PC-3 (cell line): ENCODE measurements at regions not wholly inside any gene's neighbourhood (a gene's known extent, or its start where the extent isn't known, plus 50 kb on each side); places are given as distances from the start of the nearest gene placed in this dataset.

Experiments
- ATAC-seq: fragments of 200-7000 bp; cut with Tn5 transposase; 2 replicates; pipeline ENCODE4 v1.9.1; 2020; ENCODE audit warnings: mild to moderate bottlenecking, moderate library complexity
- BruUV-seq: library from RNA; stranded (reverse); fragments of 400-500 nt; replicated peaks from 2 replicates; lab custom pipeline; 2021; lab: Mats Ljungman, UMichigan
- CTCF ChIA-PET: fragments of 300-600 bp; sonication (Branson Sonifier 250); formaldehyde crosslinking; loops from one replicate; lab custom pipeline; 2022; ENCODE audit warnings: antibody characterized with exemption; lab: Charles Lee
- POLR2A ChIA-PET: fragments of 300-600 bp; sonication (Branson Sonifier 250); formaldehyde crosslinking; loops from one replicate; lab custom pipeline; 2022; ENCODE audit warnings: antibody characterized with exemption; ENCODE audit not compliant: unreplicated experiment; lab: Charles Lee
- DNase-seq: peaks from one replicate; pipeline ENCODE4 v3.0.0-alpha.2; 2015
- H2AFZ ChIP-seq: fragments of 300-600 bp; sonication (generic); 2 replicates; pipeline ENCODE4 v1.6.0; 2016; ENCODE audit warnings: antibody characterized with exemption, low read length
- H3F3A ChIP-seq: fragments of 300-600 bp; sonication (generic); one replicate; pipeline ENCODE4 v1.6.0; 2017; ENCODE audit warnings: antibody characterized with exemption, low read length, control low read depth, mild to moderate bottlenecking; ENCODE audit not compliant: unreplicated experiment
- H3K27ac ChIP-seq: fragments of 300-600 bp; sonication (generic); 2 replicates; pipeline ENCODE4 v1.5.1; 2016; ENCODE audit warnings: mild to moderate bottlenecking, low read length
- H3K27me3 ChIP-seq: fragments of 300-600 bp; sonication (generic); 2 replicates; pipeline ENCODE4 v1.6.1; 2016; ENCODE audit warnings: low read length, mixed read lengths
- H3K36me3 ChIP-seq: fragments of 300-600 bp; sonication (generic); 2 replicates; pipeline ENCODE4 v1.6.1; 2016; ENCODE audit warnings: low read depth, mixed run types, low read length, mixed read lengths
- H3K4me1 ChIP-seq: fragments of 300-600 bp; sonication (generic); 2 replicates; pipeline ENCODE4 v1.5.1; 2016; ENCODE audit warnings: low read length; ENCODE audit not compliant: insufficient read depth
- H3K4me2 ChIP-seq: fragments of 300-600 bp; sonication (generic); 2 replicates; pipeline ENCODE4 v1.6.0; 2016; ENCODE audit warnings: low read length
- H3K4me3 ChIP-seq: fragments of 300-600 bp; sonication (generic); 2 replicates; pipeline ENCODE4 v1.5.1; 2016; ENCODE audit warnings: mild to moderate bottlenecking, low read length, mixed read lengths
- H3K79me2 ChIP-seq: fragments of 300-600 bp; sonication (generic); 2 replicates; pipeline ENCODE4 v1.6.1; 2017; ENCODE audit warnings: low read length, mixed read lengths
- H3K9ac ChIP-seq: fragments of 300-600 bp; sonication (generic); 2 replicates; pipeline ENCODE4 v1.6.0; 2016; ENCODE audit warnings: mild to moderate bottlenecking, low read length
- H3K9me2 ChIP-seq: fragments of 300-600 bp; sonication (generic); replicated peaks from 2 replicates; pipeline ENCODE4 v1.6.1; 2016; ENCODE audit warnings: mixed run types, low read length, mixed read lengths
- H3K9me3 ChIP-seq: fragments of 300-600 bp; sonication (generic); 2 replicates; pipeline ENCODE4 v1.6.1; 2016; ENCODE audit warnings: low read length, mixed read lengths
- H4K20me1 ChIP-seq: fragments of 300-600 bp; sonication (generic); 2 replicates; pipeline ENCODE4 v1.6.1; 2016; ENCODE audit warnings: low read length, mixed read lengths
- EZH2 ChIP-seq: fragments of 300-600 bp; sonication (generic); IDR thresholded peaks from one replicate; pipeline ENCODE4 v1.6.1; 2017; ENCODE audit warnings: antibody characterized with exemption, mild to moderate bottlenecking, low read length; ENCODE audit not compliant: unreplicated experiment
- EZH2phosphoT487 ChIP-seq: fragments of 300-600 bp; sonication (generic); IDR thresholded peaks from 2 replicates; pipeline ENCODE4 v1.6.1; 2018; ENCODE audit warnings: mild to moderate bottlenecking, antibody characterized with exemption, low read length, borderline replicate concordance
- intact Hi-C: fragments of 100-400 bp; cut with micrococcal nuclease; formaldehyde crosslinking; loops from 2 replicates; pipeline ENCODE4 v1.9.0; 2023
- TF ChIP-seq, protein P1 (sequence below): fragments of 300-600 bp; sonication (generic); conservative IDR thresholded peaks from 2 replicates; pipeline ENCODE4 v1.5.1; 2017; ENCODE audit warnings: antibody characterized with exemption, low read depth, mild to moderate bottlenecking, low read length

DNA sequence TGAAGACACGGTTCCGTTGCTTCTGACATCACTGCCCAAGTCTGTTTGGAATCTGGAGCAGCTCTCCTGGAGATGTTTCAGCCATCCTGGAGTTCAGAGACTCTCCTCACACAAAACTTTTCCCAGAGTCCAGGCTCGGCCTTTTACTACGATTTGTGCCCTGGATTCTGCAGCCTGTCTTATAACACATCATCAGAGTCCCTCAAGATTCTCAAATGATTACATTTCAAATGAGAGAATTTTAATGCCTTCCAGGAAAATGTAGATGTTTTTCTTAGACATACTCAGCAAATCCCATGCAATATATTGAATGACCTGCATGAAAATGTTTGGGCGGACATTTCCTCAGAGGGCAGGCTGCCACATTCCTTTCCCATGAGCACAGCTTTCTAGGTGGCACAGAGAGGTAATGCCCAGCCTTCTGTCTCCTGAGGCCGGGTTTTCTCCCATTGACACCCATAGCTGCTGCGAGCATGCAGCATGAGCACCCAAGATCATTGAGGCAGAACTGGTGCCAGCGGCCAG lies 129.1 kb downstream of the SNX19 start:
- Histone ChIP-seq H3K9ac (no peak overlapping the region), H2AFZ (peak overlapping the region; percentile 55), H3F3A (no peaks in the 10 kb centered on the region), H3K4me2 (peak overlapping the region; percentile 43), H3K27ac (peak overlapping the region; percentile 64), H3K4me3 (no peak overlapping the region), H3K9me3 (no peaks in the 10 kb centered on the region; the same call in 1 of the 2 replicates), H3K27me3 (no peaks in the 10 kb centered on the region), H3K9me2 (no peaks in the 10 kb centered on the region), H3K4me1 (peaks cover 41% of the 10 kb centered on the region), H3K79me2 (no peaks in the 10 kb centered on the region), H3K36me3 (no peaks in the 10 kb centered on the region), H4K20me1 (no peaks in the 10 kb centered on the region)
- ChIA-PET CTCF (no interaction called here), POLR2A (no interaction called here)
- no TSS peak for BruUV-seq
- intact Hi-C loops, result no loop called here
- DNase-seq (peak; percentile 91), ATAC-seq (peak; percentile 95)
- no peak for TF ChIP-seq EZH2phosphoT487
- TF ChIP-seq, protein P1, sequence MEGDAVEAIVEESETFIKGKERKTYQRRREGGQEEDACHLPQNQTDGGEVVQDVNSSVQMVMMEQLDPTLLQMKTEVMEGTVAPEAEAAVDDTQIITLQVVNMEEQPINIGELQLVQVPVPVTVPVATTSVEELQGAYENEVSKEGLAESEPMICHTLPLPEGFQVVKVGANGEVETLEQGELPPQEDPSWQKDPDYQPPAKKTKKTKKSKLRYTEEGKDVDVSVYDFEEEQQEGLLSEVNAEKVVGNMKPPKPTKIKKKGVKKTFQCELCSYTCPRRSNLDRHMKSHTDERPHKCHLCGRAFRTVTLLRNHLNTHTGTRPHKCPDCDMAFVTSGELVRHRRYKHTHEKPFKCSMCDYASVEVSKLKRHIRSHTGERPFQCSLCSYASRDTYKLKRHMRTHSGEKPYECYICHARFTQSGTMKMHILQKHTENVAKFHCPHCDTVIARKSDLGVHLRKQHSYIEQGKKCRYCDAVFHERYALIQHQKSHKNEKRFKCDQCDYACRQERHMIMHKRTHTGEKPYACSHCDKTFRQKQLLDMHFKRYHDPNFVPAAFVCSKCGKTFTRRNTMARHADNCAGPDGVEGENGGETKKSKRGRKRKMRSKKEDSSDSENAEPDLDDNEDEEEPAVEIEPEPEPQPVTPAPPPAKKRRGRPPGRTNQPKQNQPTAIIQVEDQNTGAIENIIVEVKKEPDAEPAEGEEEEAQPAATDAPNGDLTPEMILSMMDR, result no peak
- TF ChIP-seq EZH2, result no peak

DNA sequence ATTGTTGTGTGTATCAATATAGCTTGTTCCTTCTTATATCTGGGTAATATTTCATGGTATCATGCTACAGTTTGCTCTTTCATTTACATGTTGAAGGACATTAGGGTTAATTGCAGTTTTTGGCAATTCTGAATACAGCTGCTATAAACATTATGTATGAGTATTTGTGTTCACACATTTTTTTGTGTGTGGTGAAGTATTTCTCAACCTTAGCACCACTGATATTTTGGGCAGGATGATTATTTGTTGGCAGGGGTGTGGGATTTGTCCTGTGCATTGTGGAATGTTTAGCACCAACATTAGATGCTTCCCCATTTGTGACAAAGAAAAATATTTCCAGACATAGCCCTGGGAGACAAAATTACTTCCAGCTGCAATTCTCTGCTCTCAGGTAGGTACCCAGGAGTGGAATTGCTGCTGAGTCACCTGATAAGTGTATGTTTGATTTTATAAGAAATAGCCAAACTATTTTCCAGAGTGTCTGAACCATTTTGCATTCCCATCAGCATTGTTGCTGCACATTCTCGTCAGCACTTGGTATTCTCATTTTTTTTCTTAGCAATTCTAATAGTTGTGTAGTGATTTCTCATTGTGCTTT lies 128.2 kb downstream of the SNX19 start:
- H3K4me3 ChIP-seq, result no peak overlapping the region
- H3K79me2 ChIP-seq, result no peaks in the 10 kb centered on the region
- peak overlapping the region; percentile 64 for H3K27ac ChIP-seq
- DNase-seq (peak; percentile 47), ATAC-seq (no peak)
- no peaks in the 10 kb centered on the region for H3K27me3 ChIP-seq
- POLR2A ChIA-PET, result no interaction called here
- no peak overlapping the region for H3K9ac ChIP-seq
- H3K36me3 ChIP-seq, result no peaks in the 10 kb centered on the region
- intact Hi-C loops, result no loop called here
- H4K20me1 ChIP-seq, result no peaks in the 10 kb centered on the region
- peak overlapping the region; percentile 43 for H3K4me2 ChIP-seq
- CTCF ChIA-PET, result no interaction called here
- TF ChIP-seq EZH2 (no peak), EZH2phosphoT487 (no peak)
- TF ChIP-seq, protein P1, result no peak
- H2AFZ ChIP-seq, result no peak overlapping the region
- no TSS peak for BruUV-seq
- peaks cover 32% of the 10 kb centered on the region for H3K4me1 ChIP-seq
- H3K9me3 ChIP-seq, result no peaks in the 10 kb centered on the region; the same call in 1 of the 2 replicates
- no peaks in the 10 kb centered on the region for H3K9me2 ChIP-seq
- H3F3A ChIP-seq, result no peaks in the 10 kb centered on the region

DNA sequence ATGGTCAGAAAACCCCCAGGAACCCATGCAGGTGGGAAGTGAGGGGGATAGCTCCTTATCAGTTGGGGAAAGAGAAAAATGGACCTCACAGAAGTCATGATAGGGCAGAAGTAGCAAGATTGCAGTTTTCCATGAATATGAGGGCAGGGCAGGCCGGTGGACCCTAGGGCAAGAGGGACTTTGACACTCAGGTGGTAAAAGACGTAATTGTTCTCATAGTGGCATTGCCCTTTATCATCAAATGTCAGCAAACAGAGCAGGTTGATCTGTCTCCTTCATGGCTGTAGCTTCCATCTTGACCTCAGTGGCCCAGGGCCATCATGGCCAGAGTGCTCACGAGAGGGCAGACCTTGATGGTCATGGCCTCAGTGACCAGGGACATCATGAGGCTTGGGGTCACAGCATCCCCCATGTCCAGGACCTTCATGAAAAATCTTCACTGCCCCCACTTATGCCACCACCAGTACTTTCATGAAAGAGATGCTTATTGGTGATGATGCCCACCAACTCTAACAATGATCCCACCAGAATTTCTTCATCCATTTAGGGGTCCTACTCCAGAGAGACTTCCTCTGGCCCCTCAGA lies 127.1 kb downstream of the SNX19 start:
- Histone ChIP-seq H2AFZ (no peak overlapping the region), H3K4me2 (no peak overlapping the region), H3K9ac (no peak overlapping the region), H3K36me3 (no peaks in the 10 kb centered on the region), H3K9me2 (no peaks in the 10 kb centered on the region), H3K79me2 (no peaks in the 10 kb centered on the region), H3K4me3 (no peak overlapping the region), H3K9me3 (no peaks in the 10 kb centered on the region; the same call in 1 of the 2 replicates), H3K4me1 (peaks cover 32% of the 10 kb centered on the region), H3K27ac (no peak overlapping the region), H4K20me1 (no peaks in the 10 kb centered on the region), H3K27me3 (no peaks in the 10 kb centered on the region), H3F3A (no peaks in the 10 kb centered on the region)
- TF ChIP-seq, protein P1, result no peak
- no peak for TF ChIP-seq EZH2
- TF ChIP-seq EZH2phosphoT487, result no peak
- DNase-seq, result no peak
- ChIA-PET POLR2A (no interaction called here), CTCF (no interaction called here)
- ATAC-seq, result no peak
- intact Hi-C loops, result no loop called here
- BruUV-seq, result no TSS peak
